HCT116 (cell line): ENCODE measurements at regions not wholly inside any gene's neighbourhood (a gene's known extent, or its start where the extent isn't known, plus 50 kb on each side); places are given as distances from the start of the nearest gene placed in this dataset.

Experiments
- ATAC-seq: fragments of 200-7000 bp; cut with Tn5 transposase; 2 replicates; pipeline ENCODE4 v1.9.1; 2020; ENCODE audit warnings: mild to moderate bottlenecking, moderate library complexity
- BruUV-seq: library from RNA; stranded (reverse); fragments of 400-500 nt; replicated peaks from 2 replicates; lab custom pipeline; 2021; lab: Mats Ljungman, UMichigan
- CTCF ChIA-PET: fragments of 300-600 bp; sonication (Branson Sonifier 250); formaldehyde crosslinking; loops from one replicate; lab custom pipeline; 2021; ENCODE audit warnings: antibody characterized with exemption; lab: Charles Lee
- POLR2A ChIA-PET: fragments of 300-600, 350-600 bp; sonication (Branson Sonifier 250); formaldehyde crosslinking; loops from one replicate; lab custom pipeline; 2021; ENCODE audit warnings: antibody characterized with exemption; lab: Charles Lee
- RAD21 ChIA-PET, 2 experiments: fragments of 300-600 bp; sonication (Branson Sonifier 250); formaldehyde crosslinking; loops; one replicate each; lab custom pipeline; 2023; ENCODE audit warnings: low total read pairs in 2 of 2; ENCODE audit not compliant: uncharacterized antibody in 2 of 2, unreplicated experiment in 2 of 2, low non-redundant PET in 1 of 2; lab: Charles Lee
- DNase-seq: peaks from one replicate; pipeline ENCODE4 v3.0.0-alpha.2; 2010; ENCODE audit warnings: low read depth, low spot score
- H2AFZ ChIP-seq: fragments of 200-600 bp; shearing (Covaris generic), sonication (generic); 2 replicates; pipeline ENCODE4 v1.6.1; 2017; ENCODE audit warnings: low read depth, mixed run types, mixed read lengths, antibody characterized with exemption, low read length; ENCODE audit not compliant: poor library complexity, severe bottlenecking
- H3K27ac ChIP-seq: 2 replicates; pipeline ENCODE4 v1.5.1; 2012; ENCODE audit warnings: low read depth, low read length
- H3K27me3 ChIP-seq: fragments of 200-600 bp; sonication (generic); 2 replicates; pipeline ENCODE4 v1.6.1; 2016; ENCODE audit warnings: mixed run types, low read length, mixed read lengths; ENCODE audit not compliant: insufficient read depth
- H3K36me3 ChIP-seq, 2 experiments: fragments of 200-500 bp in 1 of 2; fragments of 200-600 bp in 1 of 2; sonication (Bioruptor generic) in 1 of 2; sonication (generic) in 1 of 2; 2 replicates each; pipeline versions ENCODE4 v1.5.1 to v1.6.1; 2014 to 2016; ENCODE audit warnings: low read length in 2 of 2, inconsistent platforms in 1 of 2, mixed read lengths in 1 of 2, mixed run types in 1 of 2; ENCODE audit not compliant: insufficient read depth in 2 of 2, control insufficient read depth in 1 of 2
- H3K4me1 ChIP-seq, 2 experiments: fragments of 200-600 bp in 1 of 2; sonication (generic) in 1 of 2; 2 replicates each; pipeline versions ENCODE4 v1.5.1 to v1.6.1; 2012 to 2017; ENCODE audit warnings: low read length in 2 of 2, inconsistent platforms in 1 of 2, mild to moderate bottlenecking in 1 of 2, mixed read lengths in 1 of 2, mixed run types in 1 of 2, moderate library complexity in 1 of 2; ENCODE audit not compliant: insufficient read depth in 2 of 2, control insufficient read depth in 1 of 2
- H3K4me2 ChIP-seq: fragments of 200-600 bp; sonication (generic); 2 replicates; pipeline ENCODE4 v1.6.1; 2017; ENCODE audit warnings: mixed run types, low read length, mixed read lengths
- H3K4me3 ChIP-seq, 2 experiments: fragments of 200-600 bp in 1 of 2; sonication (generic) in 1 of 2; replicated peaks in 1 of 2; 2 replicates each; pipeline ENCODE4 v1.5.1; 2011 to 2016; ENCODE audit warnings: low read length in 2 of 2, control low read depth in 1 of 2, low read depth in 1 of 2, mild to moderate bottlenecking in 1 of 2, mixed read lengths in 1 of 2, mixed run types in 1 of 2
- H3K79me2 ChIP-seq: fragments of 200-600 bp; sonication (generic); 2 replicates; pipeline ENCODE4 v1.6.1; 2017; ENCODE audit warnings: mild to moderate bottlenecking, mixed run types, low read length, moderate library complexity, mixed read lengths; ENCODE audit not compliant: insufficient read depth
- H3K9ac ChIP-seq: fragments of 200-600 bp; sonication (generic); 2 replicates; pipeline ENCODE4 v1.6.1; 2016; ENCODE audit warnings: low read length, mixed read lengths
- H3K9me2 ChIP-seq: fragments of 200-600 bp; sonication (generic), shearing (Covaris generic); 2 replicates; pipeline ENCODE4 v1.6.1; 2017; ENCODE audit warnings: mixed run types, mild to moderate bottlenecking, moderate library complexity; ENCODE audit not compliant: insufficient read depth
- H3K9me3 ChIP-seq, 2 experiments: fragments of 200-500 bp in 1 of 2; fragments of 200-600 bp in 1 of 2; sonication (Bioruptor generic) in 1 of 2; sonication (generic) in 1 of 2; 2 replicates each; pipeline ENCODE4 v1.6.1; 2014 to 2017; ENCODE audit warnings: low read length in 2 of 2, mixed read lengths in 2 of 2, inconsistent platforms in 1 of 2, low read depth in 1 of 2, mild to moderate bottlenecking in 1 of 2, mixed run types in 1 of 2, moderate library complexity in 1 of 2; ENCODE audit not compliant: control insufficient read depth in 1 of 2, insufficient read depth in 1 of 2
- H4K20me1 ChIP-seq: fragments of 200-600 bp; sonication (generic), shearing (Covaris generic); 2 replicates; pipeline ENCODE4 v1.6.1; 2017; ENCODE audit warnings: mixed run types, mild to moderate bottlenecking, moderate library complexity; ENCODE audit not compliant: insufficient read depth
- CBX3 ChIP-seq: IDR thresholded peaks from 2 replicates; pipeline ENCODE4 v1.6.1; 2012; ENCODE audit warnings: low read depth
- CEBPB ChIP-seq: IDR thresholded peaks from 2 replicates; pipeline ENCODE4 v1.6.1; 2012; ENCODE audit warnings: low read depth
- EGR1 ChIP-seq: IDR thresholded peaks from 2 replicates; pipeline ENCODE4 v1.6.1; 2012; ENCODE audit warnings: low read depth
- ELF1 ChIP-seq: IDR thresholded peaks from 2 replicates; pipeline ENCODE4 v1.6.1; 2012; ENCODE audit warnings: low read depth, borderline replicate concordance
- EZH2 ChIP-seq: fragments of 200-600 bp; sonication (generic); IDR thresholded peaks from 2 replicates; pipeline ENCODE4 v1.6.1; 2017; ENCODE audit warnings: antibody characterized with exemption, mixed run types
- EZH2phosphoT487 ChIP-seq: fragments of 200-600 bp; IDR thresholded peaks from 2 replicates; pipeline ENCODE4 v1.6.1; 2018; ENCODE audit warnings: antibody characterized with exemption, borderline replicate concordance
- FOSL1 ChIP-seq: IDR thresholded peaks from 2 replicates; pipeline ENCODE4 v1.6.1; 2012; ENCODE audit warnings: low read depth
- JUND ChIP-seq: IDR thresholded peaks from 2 replicates; pipeline ENCODE4 v1.6.1; 2012
- POLR2A ChIP-seq: IDR thresholded peaks from 2 replicates; pipeline ENCODE4 v1.7.0; 2011; ENCODE audit warnings: borderline replicate concordance; ENCODE audit not compliant: insufficient read depth, insufficient read length; ENCODE audit errors: extremely low read depth
- POLR2AphosphoS5 ChIP-seq: IDR thresholded peaks from 2 replicates; pipeline ENCODE4 v1.6.1; 2011; ENCODE audit warnings: mild to moderate bottlenecking, low read depth, low read length, moderate library complexity
- RAD21 ChIP-seq: IDR thresholded peaks from 2 replicates; pipeline ENCODE4 v1.6.1; 2012; ENCODE audit warnings: low read depth, mild to moderate bottlenecking
- SIN3A ChIP-seq: IDR thresholded peaks from 2 replicates; pipeline ENCODE4 v1.6.1; 2012; ENCODE audit warnings: low read depth
- SP1 ChIP-seq: IDR thresholded peaks from 2 replicates; pipeline ENCODE4 v1.6.1; 2012; ENCODE audit warnings: low read depth
- SRF ChIP-seq: IDR thresholded peaks from 2 replicates; pipeline ENCODE4 v1.6.1; 2012; ENCODE audit warnings: low read depth
- TCF7L2 ChIP-seq: IDR thresholded peaks from 2 replicates; pipeline ENCODE4 v1.7.0; 2011; ENCODE audit warnings: borderline replicate concordance, inconsistent platforms; ENCODE audit not compliant: insufficient read depth, insufficient read length; ENCODE audit errors: extremely low read depth
- YY1 ChIP-seq: IDR thresholded peaks from 2 replicates; pipeline ENCODE4 v1.6.1; 2011; ENCODE audit warnings: low read length, low read depth, moderate library complexity, mild to moderate bottlenecking; ENCODE audit not compliant: insufficient replicate concordance; ENCODE audit errors: extremely low read depth
- intact Hi-C: fragments of 100-400 bp; cut with micrococcal nuclease; formaldehyde crosslinking; loops from 2 replicates; pipeline ENCODE4 v1.10.0; 2022
- TF ChIP-seq, protein P1 (sequence below), 3 experiments: fragments of 200-600 bp in 1 of 3; sonication (generic) in 1 of 3; IDR thresholded peaks in 2 of 3; conservative IDR thresholded peaks in 1 of 3; 2 replicates each; pipeline ENCODE4 v1.5.1; 2012 to 2017; ENCODE audit warnings: low read depth in 2 of 3, low read length in 2 of 3, antibody characterized with exemption in 1 of 3, borderline replicate concordance in 1 of 3, control low read depth in 1 of 3, mild to moderate bottlenecking in 1 of 3, mixed read lengths in 1 of 3, mixed run types in 1 of 3, moderate library complexity in 1 of 3; ENCODE audit not compliant: insufficient read depth in 1 of 3
- TF ChIP-seq, protein P2 (sequence below): IDR thresholded peaks from 2 replicates; pipeline ENCODE4 v1.6.1; 2012
- TF ChIP-seq, protein P3 (sequence below): IDR thresholded peaks from 2 replicates; pipeline ENCODE4 v1.6.1; 2012

DNA sequence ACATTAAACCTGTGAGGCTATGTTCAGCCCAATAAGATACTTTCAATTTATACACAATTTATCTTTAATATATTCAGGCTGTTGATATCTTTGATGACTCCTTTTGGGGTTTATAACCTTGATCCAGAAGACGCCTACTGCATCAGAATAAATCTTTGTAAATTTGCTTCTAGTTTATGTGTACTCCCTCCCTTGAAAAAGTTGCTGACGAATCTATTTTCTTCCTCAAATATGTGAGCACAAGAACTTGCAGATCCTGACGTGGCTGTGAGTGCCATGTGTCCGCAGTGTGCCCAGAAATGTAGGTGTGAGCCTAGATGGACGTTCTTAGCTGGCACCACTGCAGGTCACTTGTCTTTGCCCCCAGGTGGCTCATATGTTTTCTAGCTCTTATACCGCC lies 60.6 kb upstream of the TPP2 start:
- no peaks in the 10 kb centered on the region for H3K4me1 ChIP-seq
- intact Hi-C loops, result no loop called here
- ChIA-PET CTCF (interaction anchor here (1.7 kb wide), 1 partner anchor 20 kb away, joined by 4 read pairs; no protein-coding TSS in a partner anchor), RAD21 (no interaction called here), POLR2A (no interaction called here)
- no peak overlapping the region for H3K4me2 ChIP-seq
- H3K4me3 ChIP-seq, result no peak overlapping the region
- H3K27ac ChIP-seq, result no peak overlapping the region
- no peaks in the 10 kb centered on the region for H3K9me3 ChIP-seq
- H3K9me2 ChIP-seq, result no peaks in the 10 kb centered on the region
- H4K20me1 ChIP-seq, result no peaks in the 10 kb centered on the region
- H3K27me3 ChIP-seq, result peaks cover 23% of the 10 kb centered on the region; the same call in 1 of the 2 replicates
- no peak overlapping the region for H2AFZ ChIP-seq
- DNase-seq (no peak), ATAC-seq (no peak)
- TF ChIP-seq CBX3 (no peak), RAD21 (no peak), SIN3A (no peak), EZH2phosphoT487 (no peak), SP1 (no peak), CEBPB (no peak), FOSL1 (no peak), YY1 (no peak), POLR2A (no peak), ELF1 (no peak), JUND (no peak), TCF7L2 (no peak), EGR1 (no peak), POLR2AphosphoS5 (no peak), SRF (no peak), EZH2 (no peak)
- TF ChIP-seq, protein P1, sequence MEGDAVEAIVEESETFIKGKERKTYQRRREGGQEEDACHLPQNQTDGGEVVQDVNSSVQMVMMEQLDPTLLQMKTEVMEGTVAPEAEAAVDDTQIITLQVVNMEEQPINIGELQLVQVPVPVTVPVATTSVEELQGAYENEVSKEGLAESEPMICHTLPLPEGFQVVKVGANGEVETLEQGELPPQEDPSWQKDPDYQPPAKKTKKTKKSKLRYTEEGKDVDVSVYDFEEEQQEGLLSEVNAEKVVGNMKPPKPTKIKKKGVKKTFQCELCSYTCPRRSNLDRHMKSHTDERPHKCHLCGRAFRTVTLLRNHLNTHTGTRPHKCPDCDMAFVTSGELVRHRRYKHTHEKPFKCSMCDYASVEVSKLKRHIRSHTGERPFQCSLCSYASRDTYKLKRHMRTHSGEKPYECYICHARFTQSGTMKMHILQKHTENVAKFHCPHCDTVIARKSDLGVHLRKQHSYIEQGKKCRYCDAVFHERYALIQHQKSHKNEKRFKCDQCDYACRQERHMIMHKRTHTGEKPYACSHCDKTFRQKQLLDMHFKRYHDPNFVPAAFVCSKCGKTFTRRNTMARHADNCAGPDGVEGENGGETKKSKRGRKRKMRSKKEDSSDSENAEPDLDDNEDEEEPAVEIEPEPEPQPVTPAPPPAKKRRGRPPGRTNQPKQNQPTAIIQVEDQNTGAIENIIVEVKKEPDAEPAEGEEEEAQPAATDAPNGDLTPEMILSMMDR (IDR thresholded peaks at IDR 0.05 in 2 of 3, conservative IDR thresholded peaks at IDR 0.05 in 1 of 3; ENCODE audit: borderline replicate concordance in 1 of 3, insufficient read depth in 1 of 3, low read depth in 2 of 3, low read length in 2 of 3), result no peak
- TF ChIP-seq, protein P2, sequence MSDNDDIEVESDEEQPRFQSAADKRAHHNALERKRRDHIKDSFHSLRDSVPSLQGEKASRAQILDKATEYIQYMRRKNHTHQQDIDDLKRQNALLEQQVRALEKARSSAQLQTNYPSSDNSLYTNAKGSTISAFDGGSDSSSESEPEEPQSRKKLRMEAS, result no peak
- TF ChIP-seq, protein P3, sequence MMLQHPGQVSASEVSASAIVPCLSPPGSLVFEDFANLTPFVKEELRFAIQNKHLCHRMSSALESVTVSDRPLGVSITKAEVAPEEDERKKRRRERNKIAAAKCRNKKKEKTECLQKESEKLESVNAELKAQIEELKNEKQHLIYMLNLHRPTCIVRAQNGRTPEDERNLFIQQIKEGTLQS, result no peak
- H3K36me3 ChIP-seq, result no peaks in the 10 kb centered on the region
- H3K79me2 ChIP-seq, result no peaks in the 10 kb centered on the region
- BruUV-seq, result no TSS peak
- H3K9ac ChIP-seq, result no peak overlapping the region
